ENCODE measurements at regions not wholly inside any gene's neighbourhood (a gene's known extent, or its start where the extent isn't known, plus 50 kb on each side); places are given as distances from the start of the nearest gene placed in this dataset.

GRCh38 chr6:21772477-21772876, 178.9 kb downstream of the SOX4 start:
- Histone ChIP-seq H3K27ac (ENCODE audit: low read length) (no peak overlapping the region), H4K20me1 (ENCODE audit: insufficient read depth, low read length) (no peaks in the 10 kb centered on the region), H3K36me3 (replicated peaks; ENCODE audit: insufficient read depth, low read length) (no peaks in the 10 kb centered on the region), H3K4me2 (ENCODE audit: low read depth, low read length) (no peak overlapping the region), H3F3A (ENCODE audit: insufficient read depth, low read length) (no peaks in the 10 kb centered on the region; the same call in 1 of the 2 replicates), H3K27me3 (replicated peaks; ENCODE audit: insufficient read depth, low read length) (no peaks in the 10 kb centered on the region), H3K4me3 (ENCODE audit: low read length) (no peak overlapping the region), H3K9me2 (replicated peaks; ENCODE audit: insufficient read depth, low read length) (no peaks in the 10 kb centered on the region), H3K9me3 (replicated peaks; ENCODE audit: insufficient read depth, low read length) (no peaks in the 10 kb centered on the region), H3K79me2 (ENCODE audit: low read length) (no peaks in the 10 kb centered on the region), H3K4me1 (ENCODE audit: low read length) (no peaks in the 10 kb centered on the region), H3K9ac (ENCODE audit: low read length) (no peak overlapping the region), H2AFZ (ENCODE audit: low read length) (no peak overlapping the region)
- no peak for DNase-seq
- TF ChIP-seq EZH2phosphoT487 (IDR thresholded peaks at IDR 0.05; ENCODE audit: low read length), result no peak
- no peak for TF ChIP-seq EZH2 (optimal IDR thresholded peaks at IDR 0.05; ENCODE audit: low read depth, low read length)
- no peak for TF ChIP-seq CTCF (IDR thresholded peaks at IDR 0.05; ENCODE audit: low read length)

- no peaks in the 10 kb centered on the region for H3K9me3 ChIP-seq (replicated peaks; ENCODE audit: insufficient read depth, low read length)
- DNase-seq, result no peak
- no peak overlapping the region for H3K4me2 ChIP-seq (ENCODE audit: low read depth, low read length)
- H2AFZ ChIP-seq (ENCODE audit: low read length), result no peak overlapping the region
- no peaks in the 10 kb centered on the region for H3K9me2 ChIP-seq (replicated peaks; ENCODE audit: insufficient read depth, low read length)
- no peaks in the 10 kb centered on the region for H3K36me3 ChIP-seq (replicated peaks; ENCODE audit: insufficient read depth, low read length)
- H3K27ac ChIP-seq (ENCODE audit: low read length), result no peak overlapping the region
- H4K20me1 ChIP-seq (ENCODE audit: insufficient read depth, low read length), result no peaks in the 10 kb centered on the region
- no peak for TF ChIP-seq CTCF (IDR thresholded peaks at IDR 0.05; ENCODE audit: low read length)
- TF ChIP-seq EZH2 (optimal IDR thresholded peaks at IDR 0.05; ENCODE audit: low read depth, low read length), result no peak
- TF ChIP-seq EZH2phosphoT487 (IDR thresholded peaks at IDR 0.05; ENCODE audit: low read length), result no peak
- no peaks in the 10 kb centered on the region for H3F3A ChIP-seq (ENCODE audit: insufficient read depth, low read length)
- no peak overlapping the region for H3K9ac ChIP-seq (ENCODE audit: low read length)
- no peaks in the 10 kb centered on the region for H3K4me1 ChIP-seq (ENCODE audit: low read length)
- H3K4me3 ChIP-seq (ENCODE audit: low read length), result no peak overlapping the region
- H3K79me2 ChIP-seq (ENCODE audit: low read length), result no peaks in the 10 kb centered on the region
- H3K27me3 ChIP-seq (replicated peaks; ENCODE audit: insufficient read depth, low read length), result no peaks in the 10 kb centered on the region
Measured at GRCh38 chr6:21772884-21773575, 179.5 kb downstream of the SOX4 start.

- H3K9me3 ChIP-seq (replicated peaks; ENCODE audit: insufficient read depth, low read length), result no peaks in the 10 kb centered on the region
- H3K4me1 ChIP-seq (ENCODE audit: low read length), result no peaks in the 10 kb centered on the region
- TF ChIP-seq CTCF (IDR thresholded peaks at IDR 0.05; ENCODE audit: low read length) (no peak), EZH2 (optimal IDR thresholded peaks at IDR 0.05; ENCODE audit: low read depth, low read length) (no peak), EZH2phosphoT487 (IDR thresholded peaks at IDR 0.05; ENCODE audit: low read length) (no peak)
- H3K27me3 ChIP-seq (replicated peaks; ENCODE audit: insufficient read depth, low read length), result no peaks in the 10 kb centered on the region
- H3F3A ChIP-seq (ENCODE audit: insufficient read depth, low read length), result no peaks in the 10 kb centered on the region
- H3K4me3 ChIP-seq (ENCODE audit: low read length), result no peak overlapping the region
- no peaks in the 10 kb centered on the region for H3K36me3 ChIP-seq (replicated peaks; ENCODE audit: insufficient read depth, low read length)
- H4K20me1 ChIP-seq (ENCODE audit: insufficient read depth, low read length), result no peaks in the 10 kb centered on the region
- no peaks in the 10 kb centered on the region for H3K9me2 ChIP-seq (replicated peaks; ENCODE audit: insufficient read depth, low read length)
- no peak overlapping the region for H3K4me2 ChIP-seq (ENCODE audit: low read depth, low read length)
- no peak overlapping the region for H2AFZ ChIP-seq (ENCODE audit: low read length)
- no peaks in the 10 kb centered on the region for H3K79me2 ChIP-seq (ENCODE audit: low read length)
- no peak for DNase-seq
- H3K27ac ChIP-seq (ENCODE audit: low read length), result no peak overlapping the region
- no peak overlapping the region for H3K9ac ChIP-seq (ENCODE audit: low read length)
Measured at GRCh38 chr6:21773576-21773968, 180.0 kb downstream of the SOX4 start.

Measured in MM.1S (cell line).